Esophagus squamous epithelium (tissue), 4 donors: ENCODE measurements at regions not wholly inside any gene's neighbourhood (a gene's known extent, or its start where the extent isn't known, plus 50 kb on each side); places are given as distances from the start of the nearest gene placed in this dataset.

ENCODE experiments used
- POLR2A ChIP-seq, 4 donors: fragments of 450-650 bp; IDR thresholded peaks; one replicate each; pipeline ENCODE4 v1.6.1; 2017; ENCODE audit warnings: antibody characterized with exemption in 4 of 4, mild to moderate bottlenecking in 4 of 4, moderate library complexity in 3 of 4
- TF ChIP-seq, protein P1 (sequence below), 6 experiments: fragments of 450-650 bp in 4 of 6; fragments of 200-600 bp in 2 of 6; sonication (generic) in 2 of 6; IDR thresholded peaks; one replicate each; pipeline ENCODE4 v1.5.1; 2016 to 2019; ENCODE audit warnings: antibody characterized with exemption in 6 of 6, mild to moderate bottlenecking in 4 of 6, moderate library complexity in 4 of 6

GRCh38 chr15:87267798-87268197, 988.7 kb downstream of the NTRK3 start:
- TF ChIP-seq, protein P1, sequence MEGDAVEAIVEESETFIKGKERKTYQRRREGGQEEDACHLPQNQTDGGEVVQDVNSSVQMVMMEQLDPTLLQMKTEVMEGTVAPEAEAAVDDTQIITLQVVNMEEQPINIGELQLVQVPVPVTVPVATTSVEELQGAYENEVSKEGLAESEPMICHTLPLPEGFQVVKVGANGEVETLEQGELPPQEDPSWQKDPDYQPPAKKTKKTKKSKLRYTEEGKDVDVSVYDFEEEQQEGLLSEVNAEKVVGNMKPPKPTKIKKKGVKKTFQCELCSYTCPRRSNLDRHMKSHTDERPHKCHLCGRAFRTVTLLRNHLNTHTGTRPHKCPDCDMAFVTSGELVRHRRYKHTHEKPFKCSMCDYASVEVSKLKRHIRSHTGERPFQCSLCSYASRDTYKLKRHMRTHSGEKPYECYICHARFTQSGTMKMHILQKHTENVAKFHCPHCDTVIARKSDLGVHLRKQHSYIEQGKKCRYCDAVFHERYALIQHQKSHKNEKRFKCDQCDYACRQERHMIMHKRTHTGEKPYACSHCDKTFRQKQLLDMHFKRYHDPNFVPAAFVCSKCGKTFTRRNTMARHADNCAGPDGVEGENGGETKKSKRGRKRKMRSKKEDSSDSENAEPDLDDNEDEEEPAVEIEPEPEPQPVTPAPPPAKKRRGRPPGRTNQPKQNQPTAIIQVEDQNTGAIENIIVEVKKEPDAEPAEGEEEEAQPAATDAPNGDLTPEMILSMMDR (IDR thresholded peaks at IDR 0.05): no peak
- TF ChIP-seq POLR2A (IDR thresholded peaks at IDR 0.05): no peak
